Choroid plexus epithelial cell (primary cell): ENCODE measurements at regions not wholly inside any gene's neighbourhood (a gene's known extent, or its start where the extent isn't known, plus 50 kb on each side); places are given as distances from the start of the nearest gene placed in this dataset.

Experiments
- DNase-seq: peaks from one replicate; pipeline ENCODE4 v3.0.0-alpha.2; 2010; ENCODE audit warnings: low read depth
- H3K4me3 ChIP-seq: 2 replicates; pipeline ENCODE4 v1.5.1; 2011; ENCODE audit warnings: low read depth, mild to moderate bottlenecking, control low read depth, low read length, moderate library complexity
- CTCF ChIP-seq: conservative IDR thresholded peaks from 2 replicates; pipeline ENCODE4 v1.5.1; 2011; ENCODE audit warnings: low read depth, mild to moderate bottlenecking, control low read depth, inconsistent platforms, low read length, moderate library complexity

- no peak for DNase-seq
- TF ChIP-seq CTCF, result no peak
Measured at GRCh38 chr17:74097450-74098135, 105.9 kb upstream of the RPL38 start.

GRCh38 chr17:74098136-74099024 lies 105.1 kb upstream of the RPL38 start:
- H3K4me3 ChIP-seq, result no peak overlapping the region
- no peak for TF ChIP-seq CTCF
- DNase-seq, result no peak

More at GRCh38 chr17:74097450-74098135, 105.9 kb upstream of the RPL38 start:
- H3K4me3 ChIP-seq, result no peak overlapping the region

GRCh38 chr17:74099442-74100340 lies 103.8 kb upstream of the RPL38 start:
- H3K4me3 ChIP-seq, result no peak overlapping the region
- no peak for DNase-seq
- no peak for TF ChIP-seq CTCF

- DNase-seq, result no peak
- TF ChIP-seq CTCF, result no peak
Measured at GRCh38 chr17:74104921-74105320, 98.6 kb upstream of the RPL38 start.

GRCh38 chr17:74107107-74107506 lies 96.4 kb upstream of the RPL38 start:
- TF ChIP-seq CTCF, result no peak

More at GRCh38 chr17:74104921-74105320, 98.6 kb upstream of the RPL38 start:
- H3K4me3 ChIP-seq, result no peak overlapping the region

GRCh38 chr17:74108126-74108705 lies 95.3 kb upstream of the RPL38 start:
- no peak overlapping the region for H3K4me3 ChIP-seq
- no peak for TF ChIP-seq CTCF
- no peak for DNase-seq

More at GRCh38 chr17:74107107-74107506, 96.4 kb upstream of the RPL38 start:
- H3K4me3 ChIP-seq, result no peak overlapping the region
- no peak for DNase-seq
